Calu3 (cell line): ENCODE measurements at regions not wholly inside any gene's neighbourhood (a gene's known extent, or its start where the extent isn't known, plus 50 kb on each side); places are given as distances from the start of the nearest gene placed in this dataset.

Source experiments
- BruUV-seq: library from RNA; stranded (reverse); fragments of 400-500 nt; replicated peaks from 2 replicates; lab custom pipeline; 2021; lab: Mats Ljungman, UMichigan
- CTCF ChIA-PET: fragments of 300-600 bp; sonication (Branson Sonifier 250); formaldehyde crosslinking; loops from one replicate; lab custom pipeline; 2022; ENCODE audit warnings: antibody characterized with exemption; lab: Charles Lee
- DNase-seq: peaks from one replicate; pipeline ENCODE4 v3.0.0; 2022
- H3K27ac Mint-ChIP-seq: one replicate; pipeline ENCODE4 v1.8.0; 2022; ENCODE audit warnings: mixed read lengths; ENCODE audit not compliant: unreplicated experiment
- H3K27me3 Mint-ChIP-seq: one replicate; pipeline ENCODE4 v1.8.0; 2022; ENCODE audit warnings: mixed read lengths; ENCODE audit not compliant: unreplicated experiment
- H3K36me3 Mint-ChIP-seq: one replicate; pipeline ENCODE4 v1.8.0; 2022; ENCODE audit warnings: mild to moderate bottlenecking, moderate library complexity, mixed read lengths; ENCODE audit not compliant: insufficient read depth, unreplicated experiment
- H3K4me1 Mint-ChIP-seq: one replicate; pipeline ENCODE4 v1.8.0; 2022; ENCODE audit warnings: mild to moderate bottlenecking, low read depth, mixed read lengths; ENCODE audit not compliant: unreplicated experiment
- H3K4me3 Mint-ChIP-seq: one replicate; pipeline ENCODE4 v1.8.0; 2022; ENCODE audit warnings: mild to moderate bottlenecking, low read depth, moderate library complexity, mixed read lengths; ENCODE audit not compliant: unreplicated experiment
- H3K9me3 Mint-ChIP-seq: one replicate; pipeline ENCODE4 v1.8.0; 2022; ENCODE audit warnings: low read depth, mixed read lengths; ENCODE audit not compliant: unreplicated experiment
- intact Hi-C: fragments of 100-400 bp; cut with micrococcal nuclease; formaldehyde crosslinking; loops from one replicate; pipeline ENCODE4 v1.10.0; 2022; ENCODE audit not compliant: unreplicated experiment
- TF ChIP-seq, protein P1 (sequence below): fragments of 200-600 bp; IDR thresholded peaks from one replicate; pipeline ENCODE4 v1.8.0; 2022; ENCODE audit warnings: antibody characterized with exemption; ENCODE audit not compliant: unreplicated experiment

DNA sequence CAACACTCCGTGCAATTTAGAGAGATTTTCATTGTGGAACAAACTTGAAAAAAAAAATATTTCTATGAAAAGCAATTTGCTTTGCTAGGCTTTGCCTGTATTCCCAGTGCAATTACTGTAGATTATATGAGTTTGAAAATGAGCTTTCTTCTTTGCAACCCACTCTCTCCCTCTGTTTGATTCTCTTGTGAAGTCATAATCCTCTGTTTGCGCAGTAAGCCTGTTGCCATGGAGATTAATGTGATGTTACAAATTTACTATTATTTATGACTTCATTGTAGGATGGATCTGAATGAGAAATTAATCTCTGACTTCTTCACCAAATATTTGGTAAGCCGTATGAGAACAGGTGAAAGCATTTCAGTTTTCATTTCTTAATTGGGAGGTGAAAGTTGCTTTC lies 320.3 kb downstream of the SPATA31D1 start:
- H3K9me3 Mint-ChIP-seq, result peaks cover 5% of the 10 kb centered on the region
- H3K4me1 Mint-ChIP-seq, result no peaks in the 10 kb centered on the region
- no peak overlapping the region for H3K4me3 Mint-ChIP-seq
- DNase-seq, result no peak
- CTCF ChIA-PET, result no interaction called here
- intact Hi-C loops, result no loop called here
- H3K27me3 Mint-ChIP-seq, result no peaks in the 10 kb centered on the region
- H3K36me3 Mint-ChIP-seq, result no peaks in the 10 kb centered on the region
- H3K27ac Mint-ChIP-seq, result no peak overlapping the region
- TF ChIP-seq, protein P1, sequence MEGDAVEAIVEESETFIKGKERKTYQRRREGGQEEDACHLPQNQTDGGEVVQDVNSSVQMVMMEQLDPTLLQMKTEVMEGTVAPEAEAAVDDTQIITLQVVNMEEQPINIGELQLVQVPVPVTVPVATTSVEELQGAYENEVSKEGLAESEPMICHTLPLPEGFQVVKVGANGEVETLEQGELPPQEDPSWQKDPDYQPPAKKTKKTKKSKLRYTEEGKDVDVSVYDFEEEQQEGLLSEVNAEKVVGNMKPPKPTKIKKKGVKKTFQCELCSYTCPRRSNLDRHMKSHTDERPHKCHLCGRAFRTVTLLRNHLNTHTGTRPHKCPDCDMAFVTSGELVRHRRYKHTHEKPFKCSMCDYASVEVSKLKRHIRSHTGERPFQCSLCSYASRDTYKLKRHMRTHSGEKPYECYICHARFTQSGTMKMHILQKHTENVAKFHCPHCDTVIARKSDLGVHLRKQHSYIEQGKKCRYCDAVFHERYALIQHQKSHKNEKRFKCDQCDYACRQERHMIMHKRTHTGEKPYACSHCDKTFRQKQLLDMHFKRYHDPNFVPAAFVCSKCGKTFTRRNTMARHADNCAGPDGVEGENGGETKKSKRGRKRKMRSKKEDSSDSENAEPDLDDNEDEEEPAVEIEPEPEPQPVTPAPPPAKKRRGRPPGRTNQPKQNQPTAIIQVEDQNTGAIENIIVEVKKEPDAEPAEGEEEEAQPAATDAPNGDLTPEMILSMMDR, result no peak
- BruUV-seq, result no TSS peak

DNA sequence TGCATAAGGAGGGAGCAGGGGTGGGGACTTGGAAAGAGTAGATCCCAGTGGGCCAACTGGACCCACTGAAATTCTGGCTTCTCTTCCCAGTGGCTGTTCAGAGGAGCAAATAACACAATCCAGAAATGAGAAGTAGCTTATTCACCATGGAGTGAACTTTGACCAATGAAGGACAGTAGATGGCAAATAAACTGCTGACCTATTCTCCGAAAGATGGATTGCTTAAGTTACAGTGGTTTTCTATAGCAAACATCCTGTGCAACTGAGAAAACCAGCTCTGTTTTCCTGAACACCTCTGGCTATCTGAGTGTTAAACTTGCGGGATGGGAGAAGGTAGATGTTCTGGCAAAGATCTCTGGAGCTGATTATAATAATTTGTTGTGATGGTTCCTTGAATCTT lies 325.1 kb downstream of the SPATA31D1 start:
- peaks cover 3% of the 10 kb centered on the region for H3K9me3 Mint-ChIP-seq
- no peaks in the 10 kb centered on the region for H3K4me1 Mint-ChIP-seq
- H3K4me3 Mint-ChIP-seq, result no peak overlapping the region
- CTCF ChIA-PET, result no interaction called here
- TF ChIP-seq, protein P1, result no peak
- no peak overlapping the region for H3K27ac Mint-ChIP-seq
- H3K36me3 Mint-ChIP-seq, result no peaks in the 10 kb centered on the region
- BruUV-seq, result no TSS peak
- no peak for DNase-seq
- intact Hi-C loops, result no loop called here
- H3K27me3 Mint-ChIP-seq, result no peaks in the 10 kb centered on the region

DNA sequence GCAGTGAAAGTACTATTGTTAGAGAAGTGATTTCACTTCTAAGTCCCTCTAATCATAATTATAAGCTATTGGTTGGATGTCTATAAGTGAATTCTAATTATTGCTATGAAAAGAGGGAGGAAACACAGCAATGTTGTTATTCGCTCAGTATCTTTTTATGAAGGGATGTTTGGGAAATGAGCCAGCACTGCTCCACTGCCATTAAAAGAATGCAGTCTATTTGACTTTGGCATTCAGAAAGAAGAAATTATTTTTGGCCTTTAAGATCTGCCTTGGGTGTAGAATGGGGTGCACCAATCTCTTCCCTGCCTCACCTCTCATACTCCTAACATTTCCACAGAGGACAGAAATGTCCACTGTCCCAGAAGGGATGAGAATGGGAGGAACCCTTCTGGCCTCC lies 332.0 kb downstream of the SPATA31D1 start:
- intact Hi-C loops, result no loop called here
- Mint-ChIP-seq H3K4me3 (no peak overlapping the region), H3K9me3 (peaks cover 3% of the 10 kb centered on the region), H3K4me1 (no peaks in the 10 kb centered on the region), H3K27ac (no peak overlapping the region), H3K36me3 (no peaks in the 10 kb centered on the region), H3K27me3 (no peaks in the 10 kb centered on the region)
- CTCF ChIA-PET, result no interaction called here
- TF ChIP-seq, protein P1, result no peak
- DNase-seq, result no peak
- no TSS peak for BruUV-seq

DNA sequence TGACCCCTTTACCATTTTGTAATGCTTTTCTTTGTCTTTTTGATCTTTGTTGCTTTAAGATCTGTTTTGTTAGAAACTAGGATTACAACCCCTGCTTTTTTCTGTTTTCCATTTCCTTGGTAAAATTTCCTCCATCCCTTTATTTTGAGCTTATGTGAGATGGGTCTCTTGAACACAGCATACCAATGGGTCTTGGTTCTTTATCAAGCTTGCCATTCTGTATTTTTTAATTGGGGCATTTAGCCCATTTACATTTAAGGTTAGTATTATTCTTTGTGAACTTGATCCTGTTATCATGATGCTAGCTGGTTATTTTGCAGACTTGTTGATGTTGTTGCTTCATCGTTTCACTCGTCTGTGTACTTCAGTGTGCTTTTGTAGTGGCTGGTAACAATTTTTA lies 337.3 kb downstream of the SPATA31D1 start:
- no peaks in the 10 kb centered on the region for H3K4me1 Mint-ChIP-seq
- peaks cover 3% of the 10 kb centered on the region for H3K9me3 Mint-ChIP-seq
- CTCF ChIA-PET, result no interaction called here
- intact Hi-C loops, result no loop called here
- no peaks in the 10 kb centered on the region for H3K36me3 Mint-ChIP-seq
- TF ChIP-seq, protein P1, result no peak
- no peaks in the 10 kb centered on the region for H3K27me3 Mint-ChIP-seq
- no peak for DNase-seq
- no TSS peak for BruUV-seq
- H3K4me3 Mint-ChIP-seq, result no peak overlapping the region
- no peak overlapping the region for H3K27ac Mint-ChIP-seq
